B cell (primary cell): ENCODE measurements at regions not wholly inside any gene's neighbourhood (a gene's known extent, or its start where the extent isn't known, plus 50 kb on each side); places are given as distances from the start of the nearest gene placed in this dataset.

Experiments used
- ATAC-seq: fragments of 200-7000 bp; cut with Tn5 transposase; one replicate; pipeline ENCODE4 v1.10.0; 2021; ENCODE audit warnings: low read depth, mild to moderate bottlenecking, moderate number of reproducible peaks, moderate library complexity
- CTCF ChIA-PET: fragments of 350-600 bp; sonication (Branson Sonifier 250); formaldehyde crosslinking; loops from one replicate; lab custom pipeline; 2021; ENCODE audit warnings: antibody characterized with exemption, inconsistent platforms; lab: Charles Lee
- POLR2A ChIA-PET: fragments of 350-600 bp; sonication (Branson Sonifier 250); formaldehyde crosslinking; loops from one replicate; lab custom pipeline; 2021; ENCODE audit warnings: antibody characterized with exemption; lab: Charles Lee
- DNase-seq: peaks from one replicate; pipeline ENCODE4 v3.0.0; 2013
- H2AFZ ChIP-seq: 2 replicates; pipeline ENCODE4 v1.6.1; 2012; ENCODE audit warnings: mild to moderate bottlenecking, low read depth, low read length; ENCODE audit not compliant: insufficient read depth, poor library complexity, severe bottlenecking
- H3K27ac ChIP-seq, 2 donors: 1 replicate in 1 of 2; 2 replicates in 1 of 2; pipeline ENCODE4 v1.5.1; 2012 to 2013; ENCODE audit warnings: low read length in 2 of 2, mild to moderate bottlenecking in 2 of 2, moderate library complexity in 1 of 2
- H3K27me3 ChIP-seq, 4 experiments: fragments of 200-600 bp in 1 of 4; sonication (generic) in 1 of 4; replicated peaks in 1 of 4; 1 replicate in 2 of 4; 2 replicates in 2 of 4; pipeline versions ENCODE4 v1.6.1 to v1.7.0; 2013 to 2016; ENCODE audit warnings: low read length in 3 of 4, mild to moderate bottlenecking in 2 of 4, mixed read lengths in 1 of 4, moderate library complexity in 1 of 4; ENCODE audit not compliant: insufficient read depth in 4 of 4, control insufficient read depth in 3 of 4; ENCODE audit errors: control extremely low read depth in 1 of 4
- H3K36me3 ChIP-seq, 2 experiments: replicated peaks in 1 of 2; 1 replicate in 1 of 2; 2 replicates in 1 of 2; pipeline versions ENCODE4 v1.6.1 to v1.7.1; 2013; ENCODE audit warnings: low read length in 1 of 2; ENCODE audit not compliant: insufficient read depth in 2 of 2, control insufficient read depth in 1 of 2; ENCODE audit errors: control extremely low read depth in 1 of 2, extremely low read depth in 1 of 2
- H3K4me1 ChIP-seq, 2 donors: fragments of 200-600 bp in 1 of 2; sonication (generic) in 1 of 2; 1 replicate in 1 of 2; 2 replicates in 1 of 2; pipeline versions ENCODE4 v1.5.1 to v1.6.1; 2013 to 2017; ENCODE audit warnings: low read length in 2 of 2; ENCODE audit not compliant: control insufficient read depth in 2 of 2, insufficient read depth in 2 of 2
- H3K4me2 ChIP-seq: replicated peaks from 2 replicates; pipeline ENCODE3; 2012; ENCODE audit warnings: mild to moderate bottlenecking, low read depth, low read length; ENCODE audit not compliant: poor library complexity, severe bottlenecking
- H3K4me3 ChIP-seq, 5 experiments: fragments of 200-600 bp in 1 of 5; sonication (generic) in 1 of 5; 1 replicate in 3 of 5; 2 replicates in 2 of 5; pipeline versions ENCODE4 v1.5.1 to v1.7.0; 2011 to 2016; ENCODE audit warnings: low read length in 4 of 5, mild to moderate bottlenecking in 4 of 5, low read depth in 2 of 5, control low read depth in 1 of 5, moderate library complexity in 1 of 5; ENCODE audit not compliant: insufficient read depth in 1 of 5; ENCODE audit errors: control extremely low read depth in 1 of 5, extremely low read depth in 1 of 5
- H3K79me2 ChIP-seq: fragments of 200-600 bp; sonication (generic); one replicate; pipeline ENCODE4 v1.6.0; 2016; ENCODE audit warnings: low read length; ENCODE audit not compliant: control insufficient read depth, insufficient read depth
- H3K9ac ChIP-seq: fragments of 200-600 bp; sonication (generic); 2 replicates; pipeline ENCODE4 v1.6.1; 2017; ENCODE audit warnings: mild to moderate bottlenecking, low read length, moderate library complexity
- H3K9me3 ChIP-seq, 3 donors: one replicate each; pipeline versions ENCODE4 v1.6.1 to v1.7.1; 2013; ENCODE audit warnings: low read length in 2 of 3; ENCODE audit not compliant: control insufficient read depth in 2 of 3, insufficient read depth in 1 of 3; ENCODE audit errors: control extremely low read depth in 1 of 3
- H4K20me1 ChIP-seq: 2 replicates; pipeline ENCODE4 v1.6.0; 2012; ENCODE audit warnings: mild to moderate bottlenecking, low read length; ENCODE audit not compliant: insufficient read depth, control insufficient read depth, poor library complexity, severe bottlenecking
- H3K27ac Mint-ChIP-seq: one replicate; pipeline ENCODE4 v1.8.0; 2021; ENCODE audit warnings: mixed read lengths
- H3K27me3 Mint-ChIP-seq: one replicate; pipeline ENCODE4 v1.8.0; 2021; ENCODE audit warnings: mixed read lengths
- H3K4me1 Mint-ChIP-seq: one replicate; pipeline ENCODE4 v1.8.0; 2021; ENCODE audit warnings: mixed read lengths
- H3K4me3 Mint-ChIP-seq: one replicate; pipeline ENCODE4 v1.8.0; 2021; ENCODE audit warnings: mixed read lengths
- H3K9me3 Mint-ChIP-seq: one replicate; pipeline ENCODE4 v1.8.0; 2022; ENCODE audit warnings: mixed read lengths; ENCODE audit not compliant: insufficient read depth
- CTCF ChIP-seq: fragments of 200-600 bp; IDR thresholded peaks from one replicate; pipeline ENCODE4 v1.8.0; 2022; ENCODE audit warnings: antibody characterized with exemption, mild to moderate bottlenecking
- EZH2 ChIP-seq: IDR thresholded peaks from 2 replicates; pipeline ENCODE4 v1.6.1; 2012; ENCODE audit warnings: borderline replicate concordance, low read depth, mild to moderate bottlenecking, moderate library complexity, low read length; ENCODE audit not compliant: insufficient read depth, poor library complexity, severe bottlenecking
- WGBS: methylation state at CpG from one replicate; pipeline ENCODE4 v1.1.5; 2013; ENCODE audit warnings: missing lambda C conversion rate; ENCODE audit not compliant: insufficient coverage; 5-methylcytosine and 5-hydroxymethylcytosine counted together
- intact Hi-C: fragments of 100-400 bp; cut with micrococcal nuclease; formaldehyde crosslinking; loops from one replicate; pipeline ENCODE4 v1.10.0; 2022

GRCh38 chr1:209427277-209427676 lies 156.2 kb upstream of the CAMK1G start:
- ChIA-PET CTCF (no interaction called here), POLR2A (no interaction called here)
- H4K20me1 ChIP-seq = no peaks in the 10 kb centered on the region
- no peaks in the 10 kb centered on the region for H3K4me1 ChIP-seq
- no peak overlapping the region for H3K27ac Mint-ChIP-seq
- no peaks in the 10 kb centered on the region for H3K36me3 ChIP-seq
- no peaks in the 10 kb centered on the region for H3K9me3 Mint-ChIP-seq
- TF ChIP-seq EZH2 (no peak), CTCF (no peak)
- H3K4me3 Mint-ChIP-seq = no peak overlapping the region
- H3K79me2 ChIP-seq = no peaks in the 10 kb centered on the region
- intact Hi-C loops = no loop called here
- no peak overlapping the region for H3K4me3 ChIP-seq
- no peak overlapping the region for H3K27ac ChIP-seq
- DNase-seq (no peak), ATAC-seq (no peak)
- peaks cover 25% of the 10 kb centered on the region for H3K27me3 Mint-ChIP-seq
- no peak overlapping the region for H3K4me2 ChIP-seq
- H2AFZ ChIP-seq = no peak overlapping the region
- WGBS = 78% methylated on average over 2 of the region's 7 CpGs
- no peak overlapping the region for H3K9ac ChIP-seq
- peaks cover 0 to 2% (median 0%) of the 10 kb centered on the region in 3 donors for H3K9me3 ChIP-seq
- H3K4me1 Mint-ChIP-seq = no peaks in the 10 kb centered on the region
- peaks cover 0 to 5% (median 0%) of the 10 kb centered on the region in 4 experiments for H3K27me3 ChIP-seq

- peaks cover 0 to 2% (median 0%) of the 10 kb centered on the region in 3 donors for H3K9me3 ChIP-seq
- H3K79me2 ChIP-seq = no peaks in the 10 kb centered on the region
- no peak overlapping the region for H3K27ac Mint-ChIP-seq
- no peak overlapping the region for H2AFZ ChIP-seq
- DNase-seq = no peak
- no peaks in the 10 kb centered on the region for H3K36me3 ChIP-seq
- peaks cover 21% of the 10 kb centered on the region for H3K27me3 Mint-ChIP-seq
- 96% methylated on average over 8 of the region's 9 CpGs for WGBS
- H3K4me1 ChIP-seq = no peaks in the 10 kb centered on the region
- POLR2A ChIA-PET = no interaction called here
- H3K4me3 ChIP-seq = no peak overlapping the region
- H4K20me1 ChIP-seq = no peaks in the 10 kb centered on the region
- H3K27ac ChIP-seq = no peak overlapping the region
- no peaks in the 10 kb centered on the region for H3K9me3 Mint-ChIP-seq
- no peak overlapping the region for H3K9ac ChIP-seq
- no peak overlapping the region for H3K4me2 ChIP-seq
- ATAC-seq = no peak
- TF ChIP-seq EZH2 = no peak
- TF ChIP-seq CTCF = no peak
- intact Hi-C loops = no loop called here
- H3K4me3 Mint-ChIP-seq = no peak overlapping the region
- no peaks in the 10 kb centered on the region for H3K4me1 Mint-ChIP-seq
- H3K27me3 ChIP-seq = peaks cover 0 to 5% (median 0%) of the 10 kb centered on the region in 4 experiments
- CTCF ChIA-PET = no interaction called here
Measured at GRCh38 chr1:209427811-209428210, 155.7 kb upstream of the CAMK1G start.
